ENCODE measurements at regions not wholly inside any gene's neighbourhood (a gene's known extent, or its start where the extent isn't known, plus 50 kb on each side); places are given as distances from the start of the nearest gene placed in this dataset.

- H2AFZ ChIP-seq = no peak overlapping the region
- no peak for TF ChIP-seq EZH2 (IDR thresholded peaks at IDR 0.05; ENCODE audit: borderline replicate concordance)
- TF ChIP-seq CTCF (IDR thresholded peaks at IDR 0.05; ENCODE audit: poor library complexity) = no peak
- TF ChIP-seq EZH2phosphoT487 (IDR thresholded peaks at IDR 0.05; ENCODE audit: low read depth, severe bottlenecking, unreplicated experiment) = no peak
- H3K9me3 ChIP-seq (ENCODE audit: low read depth) = no peaks in the 10 kb centered on the region
- H3K27me3 ChIP-seq = no peaks in the 10 kb centered on the region
- H3K4me2 ChIP-seq = no peak overlapping the region
- H3K36me3 ChIP-seq (replicated peaks; ENCODE audit: insufficient read depth, low read depth) = no peaks in the 10 kb centered on the region
- no peaks in the 10 kb centered on the region for H3K79me2 ChIP-seq
- no peak for DNase-seq (ENCODE audit: low spot score)
- no peak overlapping the region for H3K4me3 ChIP-seq
- no peaks in the 10 kb centered on the region for H3K4me1 ChIP-seq (ENCODE audit: insufficient read depth)
- H3K9me2 ChIP-seq (replicated peaks; ENCODE audit: insufficient read depth) = no peaks in the 10 kb centered on the region
- H3K27ac ChIP-seq = no peak overlapping the region
- no peaks in the 10 kb centered on the region for H4K20me1 ChIP-seq (ENCODE audit: insufficient read depth, poor library complexity, severe bottlenecking)
These were observed 1584.8 kb upstream of the ADGRL3 start for GRCh38 chr4:59615316-59615715.

- Histone ChIP-seq H3K4me2 (no peak overlapping the region), H2AFZ (no peak overlapping the region), H4K20me1 (ENCODE audit: insufficient read depth, poor library complexity, severe bottlenecking) (no peaks in the 10 kb centered on the region), H3K27me3 (no peaks in the 10 kb centered on the region), H3K79me2 (no peaks in the 10 kb centered on the region), H3K27ac (no peak overlapping the region), H3K9me2 (replicated peaks; ENCODE audit: insufficient read depth) (no peaks in the 10 kb centered on the region), H3K9me3 (ENCODE audit: low read depth) (no peaks in the 10 kb centered on the region), H3K36me3 (replicated peaks; ENCODE audit: insufficient read depth, low read depth) (no peaks in the 10 kb centered on the region), H3K4me1 (ENCODE audit: insufficient read depth) (no peaks in the 10 kb centered on the region), H3K4me3 (no peak overlapping the region)
- no peak for DNase-seq (ENCODE audit: low spot score)
- TF ChIP-seq CTCF (IDR thresholded peaks at IDR 0.05; ENCODE audit: poor library complexity) (no peak), EZH2phosphoT487 (IDR thresholded peaks at IDR 0.05; ENCODE audit: low read depth, severe bottlenecking, unreplicated experiment) (no peak), EZH2 (IDR thresholded peaks at IDR 0.05; ENCODE audit: borderline replicate concordance) (no peak)
- WGBS (ENCODE audit: low lambda C conversion rate, missing lambda C conversion rate) = 85% methylated on average over 1 of the region's 1 CpG
These were observed 1570.8 kb upstream of the ADGRL3 start for GRCh38 chr4:59629348-59629747.

GRCh38 chr4:59630235-59630634 lies 1569.9 kb upstream of the ADGRL3 start:
- Histone ChIP-seq H3K9me3 (ENCODE audit: low read depth) (no peaks in the 10 kb centered on the region), H3K4me2 (no peak overlapping the region), H3K36me3 (replicated peaks; ENCODE audit: insufficient read depth, low read depth) (no peaks in the 10 kb centered on the region), H3K79me2 (no peaks in the 10 kb centered on the region), H3K9me2 (replicated peaks; ENCODE audit: insufficient read depth) (no peaks in the 10 kb centered on the region), H4K20me1 (ENCODE audit: insufficient read depth, poor library complexity, severe bottlenecking) (no peaks in the 10 kb centered on the region), H3K4me3 (no peak overlapping the region), H3K27ac (no peak overlapping the region), H3K4me1 (ENCODE audit: insufficient read depth) (no peaks in the 10 kb centered on the region), H3K27me3 (no peaks in the 10 kb centered on the region), H2AFZ (no peak overlapping the region)
- TF ChIP-seq EZH2 (IDR thresholded peaks at IDR 0.05; ENCODE audit: borderline replicate concordance) (no peak), CTCF (IDR thresholded peaks at IDR 0.05; ENCODE audit: poor library complexity) (no peak), EZH2phosphoT487 (IDR thresholded peaks at IDR 0.05; ENCODE audit: low read depth, severe bottlenecking, unreplicated experiment) (no peak)
- DNase-seq (ENCODE audit: low spot score) = no peak
- 91% methylated on average over 3 of the region's 3 CpGs for WGBS (ENCODE audit: low lambda C conversion rate, missing lambda C conversion rate)

- H3K9me3 ChIP-seq (ENCODE audit: low read depth) = no peaks in the 10 kb centered on the region
- TF ChIP-seq EZH2phosphoT487 (IDR thresholded peaks at IDR 0.05; ENCODE audit: low read depth, severe bottlenecking, unreplicated experiment) (no peak), EZH2 (IDR thresholded peaks at IDR 0.05; ENCODE audit: borderline replicate concordance) (no peak), CTCF (IDR thresholded peaks at IDR 0.05; ENCODE audit: poor library complexity) (no peak)
- no peaks in the 10 kb centered on the region for H3K4me1 ChIP-seq (ENCODE audit: insufficient read depth)
- H2AFZ ChIP-seq = no peak overlapping the region
- H3K79me2 ChIP-seq = no peaks in the 10 kb centered on the region
- H3K27ac ChIP-seq = no peak overlapping the region
- H3K9me2 ChIP-seq (replicated peaks; ENCODE audit: insufficient read depth) = no peaks in the 10 kb centered on the region
- H3K4me3 ChIP-seq = no peak overlapping the region
- H3K4me2 ChIP-seq = no peak overlapping the region
- no peaks in the 10 kb centered on the region for H3K36me3 ChIP-seq (replicated peaks; ENCODE audit: insufficient read depth, low read depth)
- H3K27me3 ChIP-seq = no peaks in the 10 kb centered on the region
- no peak for DNase-seq (ENCODE audit: low spot score)
- no peaks in the 10 kb centered on the region for H4K20me1 ChIP-seq (ENCODE audit: insufficient read depth, poor library complexity, severe bottlenecking)
These were observed 1569.2 kb upstream of the ADGRL3 start for GRCh38 chr4:59630922-59631321.

Measured in hepatocyte (in vitro differentiated cells).